ENCODE measurements at regions not wholly inside any gene's neighbourhood (a gene's known extent, or its start where the extent isn't known, plus 50 kb on each side); places are given as distances from the start of the nearest gene placed in this dataset.

- Histone ChIP-seq H3K9me1 (ENCODE audit: control insufficient read depth, extremely low read depth, insufficient read depth, low read length) (no peaks in the 10 kb centered on the region), H3K4me1 (ENCODE audit: control insufficient read depth, extremely low read depth, insufficient read depth, low read length) (no peaks in the 10 kb centered on the region), H4K20me1 (ENCODE audit: control insufficient read depth, extremely low read depth, insufficient read depth, low read length) (no peaks in the 10 kb centered on the region), H3K36me3 (ENCODE audit: control insufficient read depth in 2 of 2, extremely low read depth in 1 of 2, insufficient read depth in 2 of 2, low read length in 2 of 2) (no peaks in the 10 kb centered on the region), H3K79me2 (ENCODE audit: control insufficient read depth, insufficient read depth, low read length) (no peaks in the 10 kb centered on the region), H3K27ac (ENCODE audit: control insufficient read depth, insufficient read depth, low read length) (no peak overlapping the region), H3K4me3 (ENCODE audit: control insufficient read depth in 2 of 3, extremely low read depth in 1 of 3, insufficient read depth in 2 of 3, low read depth in 1 of 3, low read length in 3 of 3) (no peak overlapping the region), H3K4me2 (ENCODE audit: control insufficient read depth, extremely low read depth, insufficient read depth, low read depth, low read length) (no peak overlapping the region), H2AFZ (ENCODE audit: control insufficient read depth, low read length) (no peak overlapping the region), H3K27me3 (ENCODE audit: control insufficient read depth, extremely low read depth, insufficient read depth, low read length) (no peaks in the 10 kb centered on the region), H3K9me3 (ENCODE audit: control insufficient read depth, low read depth, low read length) (no peaks in the 10 kb centered on the region), H3K9ac (ENCODE audit: control insufficient read depth, extremely low read depth, insufficient read depth, low read length) (no peak overlapping the region)
- no peak for FAIRE-seq
- dilution Hi-C loops (cut with MboI; ENCODE audit: extremely low pct_ligation_motif_present, low sequenced_read_pairs): no loop called here
- TF ChIP-seq EZH2 (IDR thresholded peaks at IDR 0.05; ENCODE audit: low read length): no peak
- TF ChIP-seq, protein P1, sequence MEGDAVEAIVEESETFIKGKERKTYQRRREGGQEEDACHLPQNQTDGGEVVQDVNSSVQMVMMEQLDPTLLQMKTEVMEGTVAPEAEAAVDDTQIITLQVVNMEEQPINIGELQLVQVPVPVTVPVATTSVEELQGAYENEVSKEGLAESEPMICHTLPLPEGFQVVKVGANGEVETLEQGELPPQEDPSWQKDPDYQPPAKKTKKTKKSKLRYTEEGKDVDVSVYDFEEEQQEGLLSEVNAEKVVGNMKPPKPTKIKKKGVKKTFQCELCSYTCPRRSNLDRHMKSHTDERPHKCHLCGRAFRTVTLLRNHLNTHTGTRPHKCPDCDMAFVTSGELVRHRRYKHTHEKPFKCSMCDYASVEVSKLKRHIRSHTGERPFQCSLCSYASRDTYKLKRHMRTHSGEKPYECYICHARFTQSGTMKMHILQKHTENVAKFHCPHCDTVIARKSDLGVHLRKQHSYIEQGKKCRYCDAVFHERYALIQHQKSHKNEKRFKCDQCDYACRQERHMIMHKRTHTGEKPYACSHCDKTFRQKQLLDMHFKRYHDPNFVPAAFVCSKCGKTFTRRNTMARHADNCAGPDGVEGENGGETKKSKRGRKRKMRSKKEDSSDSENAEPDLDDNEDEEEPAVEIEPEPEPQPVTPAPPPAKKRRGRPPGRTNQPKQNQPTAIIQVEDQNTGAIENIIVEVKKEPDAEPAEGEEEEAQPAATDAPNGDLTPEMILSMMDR (optimal IDR thresholded peaks at IDR 0.05 in 1 of 3, IDR thresholded peaks at IDR 0.05 in 1 of 3, conservative IDR thresholded peaks at IDR 0.05 in 1 of 3; ENCODE audit: extremely low read depth in 1 of 3, insufficient read depth in 2 of 3, low read length in 3 of 3): no peak
- DNase-seq (ENCODE audit: low read depth, low spot score): no peak
Observed at GRCh38 chr16:52755396-52755795, 208.5 kb upstream of the TOX3 start.

GRCh38 chr16:52751035-52751434 lies 204.1 kb upstream of the TOX3 start:
- Histone ChIP-seq H3K79me2 (ENCODE audit: control insufficient read depth, insufficient read depth, low read length) (no peaks in the 10 kb centered on the region), H4K20me1 (ENCODE audit: control insufficient read depth, extremely low read depth, insufficient read depth, low read length) (no peaks in the 10 kb centered on the region), H3K36me3 (ENCODE audit: control insufficient read depth in 2 of 2, extremely low read depth in 1 of 2, insufficient read depth in 2 of 2, low read length in 2 of 2) (no peaks in the 10 kb centered on the region), H3K27me3 (ENCODE audit: control insufficient read depth, extremely low read depth, insufficient read depth, low read length) (no peaks in the 10 kb centered on the region), H3K4me3 (ENCODE audit: control insufficient read depth in 2 of 3, extremely low read depth in 1 of 3, insufficient read depth in 2 of 3, low read depth in 1 of 3, low read length in 3 of 3) (no peak overlapping the region), H3K4me1 (ENCODE audit: control insufficient read depth, extremely low read depth, insufficient read depth, low read length) (no peaks in the 10 kb centered on the region), H3K4me2 (ENCODE audit: control insufficient read depth, extremely low read depth, insufficient read depth, low read depth, low read length) (no peak overlapping the region), H3K27ac (ENCODE audit: control insufficient read depth, insufficient read depth, low read length) (no peak overlapping the region), H3K9me1 (ENCODE audit: control insufficient read depth, extremely low read depth, insufficient read depth, low read length) (no peaks in the 10 kb centered on the region), H3K9me3 (ENCODE audit: control insufficient read depth, low read depth, low read length) (no peaks in the 10 kb centered on the region), H3K9ac (ENCODE audit: control insufficient read depth, extremely low read depth, insufficient read depth, low read length) (no peak overlapping the region), H2AFZ (ENCODE audit: control insufficient read depth, low read length) (no peak overlapping the region)
- TF ChIP-seq, protein P1 (optimal IDR thresholded peaks at IDR 0.05 in 1 of 3, IDR thresholded peaks at IDR 0.05 in 1 of 3, conservative IDR thresholded peaks at IDR 0.05 in 1 of 3; ENCODE audit: extremely low read depth in 1 of 3, insufficient read depth in 2 of 3, low read length in 3 of 3): no peak
- no peak for TF ChIP-seq EZH2 (IDR thresholded peaks at IDR 0.05; ENCODE audit: low read length)
- dilution Hi-C loops (cut with MboI; ENCODE audit: extremely low pct_ligation_motif_present, low sequenced_read_pairs): no loop called here
- DNase-seq (ENCODE audit: low read depth, low spot score) (no peak), FAIRE-seq (no peak)

Measured in keratinocyte (primary cell).